GM19043 (cell line): ENCODE measurements at regions not wholly inside any gene's neighbourhood (a gene's known extent, or its start where the extent isn't known, plus 50 kb on each side); places are given as distances from the start of the nearest gene placed in this dataset.
"Not testable (repeated sequence)": the region's sequence is repeated elsewhere in the genome, so short reads cannot be mapped to it uniquely, and the experiment has no call there.

ENCODE experiments used
- ATAC-seq: cut with Tn5 transposase; IDR thresholded peaks from one replicate; pipeline ENCODE4 v1.9.1; 2021; ENCODE audit warnings: low read depth; ENCODE audit not compliant: unreplicated experiment

- no peak for ATAC-seq
Measured at GRCh38 chr2:215571689-215572088, 135.8 kb upstream of the FN1 start.

- ATAC-seq = peak; percentile 67
Measured at GRCh38 chr2:215567504-215567903, 131.6 kb upstream of the FN1 start.

GRCh38 chr2:215565897-215566296, 130.0 kb upstream of the FN1 start:
- ATAC-seq = no peak

GRCh38 chr2:215557701-215558100, 121.8 kb upstream of the FN1 start:
- ATAC-seq = no peak

- ATAC-seq = no peak
Measured at GRCh38 chr2:215556979-215557378, 121.1 kb upstream of the FN1 start.

- ATAC-seq = no peak
Measured at GRCh38 chr2:215554689-215555498, 119.0 kb upstream of the FN1 start.

GRCh38 chr2:215553946-215554345, 118.1 kb upstream of the FN1 start:
- ATAC-seq = no peak

GRCh38 chr2:215552144-215552580, 116.3 kb upstream of the FN1 start:
- ATAC-seq = no peak

- ATAC-seq = no peak
Measured at GRCh38 chr2:215550331-215550730, 114.5 kb upstream of the FN1 start.

GRCh38 chr2:215548714-215549113, 112.8 kb upstream of the FN1 start:
- no peak for ATAC-seq

GRCh38 chr2:215542690-215543089, 106.8 kb upstream of the FN1 start:
- ATAC-seq = no peak

GRCh38 chr2:215540658-215541057, 104.8 kb upstream of the FN1 start:
- ATAC-seq = no peak

GRCh38 chr2:215537611-215538010, 101.7 kb upstream of the FN1 start:
- no peak for ATAC-seq

GRCh38 chr2:215536510-215536909, 100.6 kb upstream of the FN1 start:
- no peak for ATAC-seq

GRCh38 chr2:215535741-215536140, 99.9 kb upstream of the FN1 start:
- no peak for ATAC-seq

- no peak for ATAC-seq
Measured at GRCh38 chr2:215535125-215535668, 99.3 kb upstream of the FN1 start.

- ATAC-seq = not testable (repeated sequence)
Measured at GRCh38 chr2:215533716-215534115, 97.8 kb upstream of the FN1 start.

- ATAC-seq = no peak
Measured at GRCh38 chr2:215532844-215533243, 97.0 kb upstream of the FN1 start.

- no peak for ATAC-seq
Measured at GRCh38 chr2:215531284-215531683, 95.4 kb upstream of the FN1 start.

GRCh38 chr2:215530191-215530968, 94.5 kb upstream of the FN1 start:
- no peak for ATAC-seq

- ATAC-seq = no peak
Measured at GRCh38 chr2:215529271-215529670, 93.4 kb upstream of the FN1 start.

- no peak for ATAC-seq
Measured at GRCh38 chr2:215528555-215528954, 92.7 kb upstream of the FN1 start.
